BE2C (cell line): ENCODE measurements at regions not wholly inside any gene's neighbourhood (a gene's known extent, or its start where the extent isn't known, plus 50 kb on each side); places are given as distances from the start of the nearest gene placed in this dataset.
A peak's percentile ranks its signal among the peaks of the same experiment; 100 is the strongest.
"Not testable (repeated sequence)": the region's sequence is repeated elsewhere in the genome, so short reads cannot be mapped to it uniquely, and the experiment has no call there.

Source experiments
- DNase-seq: peaks from one replicate; pipeline ENCODE4 v3.0.0-alpha.2; 2020
- H3K27me3 ChIP-seq: fragments of 250-450 bp; sonication (Bioruptor Pico); 2 replicates; pipeline ENCODE4 v1.5.1; 2020; ENCODE audit warnings: mild to moderate bottlenecking
- H3K36me3 ChIP-seq: fragments of 250-450 bp; sonication (Bioruptor Pico); 2 replicates; pipeline ENCODE4 v1.5.1; 2020; ENCODE audit warnings: mild to moderate bottlenecking
- H3K4me1 ChIP-seq: fragments of 250-450 bp; sonication (Bioruptor Pico); 2 replicates; pipeline ENCODE4 v1.5.1; 2020
- H3K4me3 ChIP-seq: 2 replicates; pipeline ENCODE4 v1.5.1; 2011; ENCODE audit warnings: low read depth, low read length
- H3K9me3 ChIP-seq: fragments of 250-450 bp; sonication (Bioruptor Pico); 2 replicates; pipeline ENCODE4 v1.5.1; 2020
- CTCF ChIP-seq: IDR thresholded peaks from 2 replicates; pipeline ENCODE4 v1.5.1; 2012; ENCODE audit warnings: mild to moderate bottlenecking, low read depth, low read length

- Histone ChIP-seq H3K4me1 (peaks cover 10% of the 10 kb centered on the region), H3K36me3 (peaks cover 5% of the 10 kb centered on the region), H3K27me3 (no peaks in the 10 kb centered on the region), H3K9me3 (no peaks in the 10 kb centered on the region), H3K4me3 (peak overlapping the region; percentile 8)
- no peak for TF ChIP-seq CTCF
- peak; percentile 75 for DNase-seq
Observed at GRCh38 chr17:77085926-77086432, 54.8 kb upstream of the SEC14L1 start.

GRCh38 chr17:77086433-77087010 is 54.2 kb upstream of the SEC14L1 start:
- Histone ChIP-seq H3K36me3 (peaks cover 11% of the 10 kb centered on the region), H3K4me1 (peaks cover 10% of the 10 kb centered on the region), H3K27me3 (no peaks in the 10 kb centered on the region), H3K4me3 (peak overlapping the region; percentile 8), H3K9me3 (no peaks in the 10 kb centered on the region)
- peak; percentile 89 for DNase-seq
- peak; percentile 97 for TF ChIP-seq CTCF

- Histone ChIP-seq H3K27me3 (no peaks in the 10 kb centered on the region), H3K4me1 (peaks cover 10% of the 10 kb centered on the region), H3K4me3 (peak overlapping the region; percentile 86), H3K36me3 (peaks cover 20% of the 10 kb centered on the region), H3K9me3 (no peaks in the 10 kb centered on the region)
- DNase-seq, result no peak
- no peak for TF ChIP-seq CTCF
Observed at GRCh38 chr17:77087650-77088454, 52.9 kb upstream of the SEC14L1 start.

- peak; percentile 59 for TF ChIP-seq CTCF
- peaks cover 10% of the 10 kb centered on the region for H3K4me1 ChIP-seq
- H3K36me3 ChIP-seq, result peaks cover 28% of the 10 kb centered on the region
- H3K27me3 ChIP-seq, result no peaks in the 10 kb centered on the region
- no peaks in the 10 kb centered on the region for H3K9me3 ChIP-seq
- peak overlapping the region; percentile 86 for H3K4me3 ChIP-seq
- DNase-seq, result peak; percentile 97
Observed at GRCh38 chr17:77088455-77089123, 52.2 kb upstream of the SEC14L1 start.

- no peak for DNase-seq
- Histone ChIP-seq H3K4me1 (peaks cover 10% of the 10 kb centered on the region), H3K4me3 (peak overlapping the region; percentile 86), H3K27me3 (no peaks in the 10 kb centered on the region), H3K36me3 (peaks cover 33% of the 10 kb centered on the region), H3K9me3 (no peaks in the 10 kb centered on the region)
- TF ChIP-seq CTCF, result no peak
Observed at GRCh38 chr17:77089124-77089490, 51.7 kb upstream of the SEC14L1 start.

GRCh38 chr17:77089949-77090348 is 50.8 kb upstream of the SEC14L1 start:
- DNase-seq, H3K9me3 ChIP-seq, H3K4me1 ChIP-seq, H3K27me3 ChIP-seq: not testable (repeated sequence)
- Histone ChIP-seq H3K36me3 (peaks cover 41% of the 10 kb centered on the region), H3K4me3 (peak overlapping the region; percentile 86)
